ENCODE measurements at regions not wholly inside any gene's neighbourhood (a gene's known extent, or its start where the extent isn't known, plus 50 kb on each side); places are given as distances from the start of the nearest gene placed in this dataset.

DNA sequence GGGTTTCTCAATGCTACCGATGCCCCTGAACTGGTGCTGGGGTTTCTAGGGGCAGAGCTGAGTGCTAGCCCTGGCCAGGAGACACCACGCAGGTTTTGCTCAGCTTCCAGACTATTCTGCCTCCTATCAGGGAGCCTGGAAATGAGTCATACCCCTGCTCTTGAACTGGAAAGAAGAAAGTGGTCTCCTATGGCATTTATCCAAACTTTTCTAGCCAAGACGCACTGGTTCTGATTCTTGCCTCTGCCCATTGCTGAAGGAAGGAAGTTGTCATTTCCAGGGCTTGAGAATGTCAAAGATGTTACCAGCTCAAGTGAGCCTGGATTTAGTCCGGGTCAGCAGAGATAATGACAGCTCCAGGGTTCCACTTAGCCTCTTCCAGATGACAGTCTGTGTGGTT, 561.9 kb downstream of the CDK5RAP2 start:
- POLR2A ChIA-PET = no interaction called here
- H3K27me3 Mint-ChIP-seq = no peaks in the 10 kb centered on the region
- intact Hi-C loops (cut with micrococcal nuclease) = no loop called here
- no peak overlapping the region for H3K27ac Mint-ChIP-seq
- no peaks in the 10 kb centered on the region for H3K36me3 Mint-ChIP-seq (ENCODE audit: low read depth)
- DNase-seq (no peak), ATAC-seq (ENCODE audit: low read depth) (no peak)
- TF ChIP-seq, protein P1, sequence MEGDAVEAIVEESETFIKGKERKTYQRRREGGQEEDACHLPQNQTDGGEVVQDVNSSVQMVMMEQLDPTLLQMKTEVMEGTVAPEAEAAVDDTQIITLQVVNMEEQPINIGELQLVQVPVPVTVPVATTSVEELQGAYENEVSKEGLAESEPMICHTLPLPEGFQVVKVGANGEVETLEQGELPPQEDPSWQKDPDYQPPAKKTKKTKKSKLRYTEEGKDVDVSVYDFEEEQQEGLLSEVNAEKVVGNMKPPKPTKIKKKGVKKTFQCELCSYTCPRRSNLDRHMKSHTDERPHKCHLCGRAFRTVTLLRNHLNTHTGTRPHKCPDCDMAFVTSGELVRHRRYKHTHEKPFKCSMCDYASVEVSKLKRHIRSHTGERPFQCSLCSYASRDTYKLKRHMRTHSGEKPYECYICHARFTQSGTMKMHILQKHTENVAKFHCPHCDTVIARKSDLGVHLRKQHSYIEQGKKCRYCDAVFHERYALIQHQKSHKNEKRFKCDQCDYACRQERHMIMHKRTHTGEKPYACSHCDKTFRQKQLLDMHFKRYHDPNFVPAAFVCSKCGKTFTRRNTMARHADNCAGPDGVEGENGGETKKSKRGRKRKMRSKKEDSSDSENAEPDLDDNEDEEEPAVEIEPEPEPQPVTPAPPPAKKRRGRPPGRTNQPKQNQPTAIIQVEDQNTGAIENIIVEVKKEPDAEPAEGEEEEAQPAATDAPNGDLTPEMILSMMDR (IDR thresholded peaks at IDR 0.05) = no peak
- H3K4me1 Mint-ChIP-seq = no peaks in the 10 kb centered on the region
- peaks cover 6% of the 10 kb centered on the region for H3K9me3 Mint-ChIP-seq
- CTCF ChIA-PET = no interaction called here
- no peak overlapping the region for H3K4me3 Mint-ChIP-seq

DNA sequence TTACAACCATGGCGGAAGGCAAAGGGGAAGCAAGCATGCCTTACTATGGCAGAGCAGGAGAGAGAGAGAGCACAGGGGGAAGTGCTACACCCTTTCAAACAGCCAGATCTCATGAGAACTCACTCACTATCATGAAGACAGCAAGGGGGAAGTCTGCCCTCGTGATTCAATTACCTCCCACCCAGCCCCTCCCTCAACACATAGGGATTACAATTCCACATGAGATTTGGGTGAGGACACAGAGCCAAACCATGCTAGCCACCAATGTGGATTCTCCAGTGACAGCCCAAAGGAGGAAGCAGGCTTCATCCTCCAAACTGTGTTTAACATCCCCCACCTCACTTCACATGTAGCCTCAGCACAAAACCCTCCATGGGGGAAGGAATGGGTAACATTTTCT, 563.7 kb downstream of the CDK5RAP2 start:
- no peaks in the 10 kb centered on the region for H3K27me3 Mint-ChIP-seq
- DNase-seq (no peak), ATAC-seq (ENCODE audit: low read depth) (no peak)
- no peaks in the 10 kb centered on the region for H3K36me3 Mint-ChIP-seq (ENCODE audit: low read depth)
- peaks cover 6% of the 10 kb centered on the region for H3K9me3 Mint-ChIP-seq
- TF ChIP-seq, protein P1 (IDR thresholded peaks at IDR 0.05) = no peak
- CTCF ChIA-PET = no interaction called here
- no peak overlapping the region for H3K27ac Mint-ChIP-seq
- intact Hi-C loops (cut with micrococcal nuclease) = no loop called here
- POLR2A ChIA-PET = no interaction called here
- no peak overlapping the region for H3K4me3 Mint-ChIP-seq
- H3K4me1 Mint-ChIP-seq = no peaks in the 10 kb centered on the region

DNA sequence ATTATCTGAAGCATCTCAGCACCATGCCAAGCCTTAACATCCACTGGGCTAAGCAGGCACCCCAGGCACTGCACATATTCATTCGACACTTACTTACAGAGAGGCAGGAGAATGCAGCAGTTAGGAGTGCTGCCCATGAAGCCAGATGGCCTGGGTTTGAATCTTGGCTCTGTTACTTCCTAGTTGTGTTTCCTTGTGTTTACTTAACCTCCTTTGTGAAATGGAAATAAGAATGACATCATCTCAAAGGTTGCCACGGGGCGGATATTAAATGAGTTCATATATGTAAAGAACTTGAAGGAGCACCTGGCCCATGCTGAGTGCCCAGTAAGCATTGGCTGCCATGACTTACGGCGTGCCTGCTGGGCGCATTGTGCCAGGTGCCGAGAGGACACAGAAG, 565.2 kb downstream of the CDK5RAP2 start:
- no peak for DNase-seq
- Mint-ChIP-seq H3K4me3 (no peak overlapping the region), H3K27ac (no peak overlapping the region), H3K36me3 (ENCODE audit: low read depth) (no peaks in the 10 kb centered on the region), H3K27me3 (no peaks in the 10 kb centered on the region), H3K4me1 (no peaks in the 10 kb centered on the region), H3K9me3 (peaks cover 4% of the 10 kb centered on the region)
- ChIA-PET CTCF (no interaction called here), POLR2A (no interaction called here)
- no peak for ATAC-seq (ENCODE audit: low read depth)
- intact Hi-C loops (cut with micrococcal nuclease) = no loop called here
- TF ChIP-seq, protein P1 (IDR thresholded peaks at IDR 0.05) = no peak

DNA sequence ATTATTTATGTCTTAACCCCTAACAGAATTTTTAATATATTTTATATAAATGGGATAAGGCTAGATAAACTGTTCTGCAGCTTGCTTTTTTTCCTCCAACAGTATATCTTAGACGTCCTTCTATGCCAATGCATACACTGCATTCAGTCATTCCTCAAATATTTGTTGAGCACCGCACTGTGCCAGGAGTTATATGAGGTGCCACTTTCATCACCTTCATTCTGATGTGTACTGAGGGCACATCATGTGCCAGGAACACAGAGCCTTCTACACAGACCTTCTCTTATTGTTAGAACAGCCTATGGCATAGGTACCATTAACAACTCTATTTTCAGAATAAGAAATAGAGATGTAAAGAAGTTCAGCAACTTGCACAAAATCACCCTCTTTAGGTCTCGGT, 570.1 kb downstream of the CDK5RAP2 start:
- intact Hi-C loops (cut with micrococcal nuclease) = no loop called here
- Mint-ChIP-seq H3K9me3 (no peaks in the 10 kb centered on the region), H3K36me3 (ENCODE audit: low read depth) (no peaks in the 10 kb centered on the region), H3K27me3 (peaks cover 8% of the 10 kb centered on the region), H3K27ac (no peak overlapping the region), H3K4me1 (no peaks in the 10 kb centered on the region), H3K4me3 (no peak overlapping the region)
- POLR2A ChIA-PET = no interaction called here
- DNase-seq (no peak), ATAC-seq (ENCODE audit: low read depth) (no peak)
- TF ChIP-seq, protein P1 (IDR thresholded peaks at IDR 0.05) = no peak
- CTCF ChIA-PET = no interaction called here

DNA sequence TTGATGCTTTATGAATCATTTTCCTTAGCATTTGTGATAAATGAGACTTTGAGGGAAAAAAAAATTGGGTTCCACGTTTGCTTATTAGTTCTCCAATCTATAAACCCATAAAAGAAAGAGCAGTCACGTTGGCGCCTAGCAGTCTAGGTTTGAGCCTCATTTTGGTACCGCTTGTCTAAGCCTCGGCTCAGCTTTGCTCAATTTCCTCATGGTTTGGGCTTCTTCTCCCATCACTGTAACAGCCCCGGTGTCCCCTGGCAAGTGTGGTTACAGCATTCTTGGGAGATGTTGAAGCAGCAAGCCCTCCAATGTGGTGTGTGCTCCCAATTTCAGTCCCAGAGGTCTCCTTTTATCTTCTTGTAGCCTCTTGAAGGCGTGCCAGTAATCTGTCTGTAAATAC, 578.4 kb downstream of the CDK5RAP2 start:
- Mint-ChIP-seq H3K4me3 (no peak overlapping the region), H3K27ac (no peak overlapping the region), H3K27me3 (peaks cover 2% of the 10 kb centered on the region), H3K4me1 (no peaks in the 10 kb centered on the region), H3K36me3 (ENCODE audit: low read depth) (no peaks in the 10 kb centered on the region), H3K9me3 (no peaks in the 10 kb centered on the region)
- ChIA-PET CTCF (no interaction called here), POLR2A (no interaction called here)
- ATAC-seq (ENCODE audit: low read depth) = no peak
- no peak for DNase-seq
- intact Hi-C loops (cut with micrococcal nuclease) = no loop called here
- TF ChIP-seq, protein P1 (IDR thresholded peaks at IDR 0.05) = no peak

Measured in activated B cell treated with CpG ODN at 0.5 μM for 24 hours (primary cell).